NCI-H748 treated with DMSO at 0.1 percent for 48 hours (cell line): ENCODE measurements at regions not wholly inside any gene's neighbourhood (a gene's known extent, or its start where the extent isn't known, plus 50 kb on each side); places are given as distances from the start of the nearest gene placed in this dataset.
"Not testable (repeated sequence)": the region's sequence is repeated elsewhere in the genome, so short reads cannot be mapped to it uniquely, and the experiment has no call there.

Experiments used
- DNase-seq: peaks from one replicate; lab custom pipeline; 2025; lab: John Stamatoyannopoulos, UW

- DNase-seq, result not testable (repeated sequence)
Measured at GRCh38 chr9:22508354-22508753, 61.7 kb downstream of the DMRTA1 start.

- DNase-seq, result no peak
Measured at GRCh38 chr9:22508790-22509189, 62.2 kb downstream of the DMRTA1 start.

DNA sequence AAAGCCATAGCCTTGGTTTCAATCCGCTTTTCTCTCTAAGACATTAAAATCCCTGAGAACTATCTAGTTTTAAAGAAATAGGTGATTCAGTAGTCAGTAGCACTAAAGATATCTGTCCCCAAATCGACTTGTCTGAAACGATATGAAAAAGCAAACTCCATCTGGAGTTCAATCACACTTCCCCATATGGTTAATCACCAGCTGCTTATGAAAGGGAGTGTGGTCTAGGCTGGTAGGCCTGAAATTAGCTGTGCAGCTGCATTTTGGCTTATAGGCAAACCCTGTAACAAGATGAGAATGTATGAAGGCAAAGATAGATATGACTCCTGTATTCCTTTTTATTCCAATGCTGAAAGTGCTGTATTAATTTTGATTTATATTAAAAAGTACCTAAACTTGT, 65.9 kb downstream of the DMRTA1 start:
- no peak for DNase-seq

GRCh38 chr9:22514871-22515270, 68.2 kb downstream of the DMRTA1 start:
- no peak for DNase-seq

DNA sequence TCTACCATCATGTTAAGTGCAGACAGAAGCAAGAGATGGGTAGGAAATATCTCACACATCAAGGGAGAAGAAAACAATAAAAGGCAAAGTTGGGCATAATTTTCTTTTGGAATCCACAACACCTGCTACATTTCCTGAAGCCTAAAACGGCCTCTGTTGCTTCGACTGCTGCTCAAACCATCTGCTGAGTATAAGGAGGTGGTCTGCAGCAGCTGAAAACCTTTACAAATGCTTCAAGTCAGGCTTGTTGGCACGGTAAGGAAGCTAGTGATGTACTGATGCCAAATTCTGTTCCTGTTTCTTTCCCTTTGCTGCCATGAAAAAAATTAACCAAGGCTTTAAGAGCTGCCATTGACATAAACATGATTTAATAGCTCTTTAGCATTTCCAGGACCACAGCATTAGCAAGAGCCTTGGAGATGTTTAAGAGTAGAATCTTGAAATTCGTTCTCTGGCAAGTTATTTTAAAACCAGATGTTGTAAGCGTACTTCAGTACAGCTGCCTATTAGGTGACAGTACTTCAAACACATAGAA, 75.6 kb downstream of the DMRTA1 start:
- DNase-seq, result no peak

DNA sequence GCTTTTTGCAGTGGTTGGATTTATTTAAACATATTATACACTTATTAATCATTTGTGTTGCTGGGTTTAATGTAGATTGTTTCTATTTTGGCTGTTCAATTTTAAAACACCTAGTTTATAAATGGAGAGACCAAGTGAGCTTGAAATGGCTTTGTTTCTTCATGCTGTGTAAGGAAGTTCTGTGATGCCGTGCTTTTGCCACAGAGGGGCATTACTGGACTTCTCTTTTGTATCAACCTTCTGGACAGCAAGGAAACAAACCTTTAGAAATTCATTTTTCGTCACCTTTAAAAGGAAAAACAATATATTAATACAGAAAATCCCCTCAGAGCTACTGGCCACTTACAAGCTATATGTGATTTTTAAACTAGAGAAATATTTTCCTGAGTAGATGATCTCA, 81.9 kb downstream of the DMRTA1 start:
- DNase-seq, result peak; percentile 17

GRCh38 chr9:22529426-22530199, 83.0 kb downstream of the DMRTA1 start:
- DNase-seq, result no peak

DNA sequence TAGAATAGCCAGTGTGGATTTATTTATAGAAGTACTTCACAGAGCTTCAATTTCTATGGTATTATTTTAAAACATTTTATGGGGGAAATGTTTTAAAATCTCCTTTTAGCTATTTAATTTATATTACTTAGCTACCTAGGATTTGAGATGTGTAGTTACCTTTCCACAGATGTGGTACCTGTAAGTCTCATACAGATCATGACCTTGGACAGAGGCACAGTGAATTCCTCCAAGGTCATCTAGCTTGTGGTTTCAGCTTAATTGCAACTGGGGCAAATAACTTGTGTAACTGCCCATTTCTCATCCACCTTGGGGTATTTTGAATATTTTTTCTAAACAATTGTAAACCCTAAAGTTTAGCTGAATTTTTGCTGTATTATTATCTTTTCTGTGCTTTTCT, 89.2 kb downstream of the DMRTA1 start:
- DNase-seq, result no peak

GRCh38 chr9:22537721-22538120, 91.1 kb downstream of the DMRTA1 start:
- DNase-seq, result no peak

- no peak for DNase-seq
Measured at GRCh38 chr9:22548625-22549024, 102.0 kb downstream of the DMRTA1 start.

GRCh38 chr9:22574740-22575139, 128.1 kb downstream of the DMRTA1 start:
- no peak for DNase-seq

DNA sequence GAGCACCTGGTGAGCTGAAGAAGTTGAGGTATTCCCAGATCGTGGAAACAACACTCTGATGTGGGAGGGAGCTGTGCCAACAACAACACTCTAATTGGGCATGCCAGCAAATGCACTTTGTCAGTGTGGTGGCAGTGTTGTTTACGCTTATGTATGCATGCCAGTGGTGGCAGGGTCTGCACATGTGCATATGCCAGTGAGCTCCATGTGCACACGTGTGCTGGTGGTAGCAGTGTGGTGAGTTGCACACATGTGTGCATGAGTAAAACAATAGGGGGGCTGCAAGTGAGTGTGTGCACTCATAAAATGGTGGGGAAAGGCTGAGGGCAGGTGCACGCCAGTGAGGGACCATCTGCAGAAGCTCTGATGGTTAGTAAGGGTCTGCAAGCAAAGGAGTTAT, 134.2 kb downstream of the DMRTA1 start:
- DNase-seq, result no peak

DNA sequence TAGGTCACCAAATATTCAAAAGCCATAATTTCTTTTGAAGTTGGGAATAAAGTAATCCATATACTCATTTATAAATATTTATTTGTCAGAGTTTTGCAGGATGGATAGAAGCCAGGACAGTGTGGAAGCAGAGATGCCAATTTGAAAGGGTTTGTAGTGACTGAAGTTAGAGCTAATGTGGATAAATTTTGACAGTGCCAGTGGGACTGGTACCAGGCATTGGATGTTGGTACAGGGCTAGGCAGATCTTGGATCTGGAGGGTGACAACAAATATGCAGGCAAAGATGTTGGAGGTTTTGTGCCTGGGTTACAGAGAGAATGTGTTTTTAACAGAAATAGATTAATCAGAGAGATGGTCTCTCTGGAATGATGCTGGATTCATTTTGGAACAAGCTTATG, 135.6 kb downstream of the DMRTA1 start:
- no peak for DNase-seq

DNA sequence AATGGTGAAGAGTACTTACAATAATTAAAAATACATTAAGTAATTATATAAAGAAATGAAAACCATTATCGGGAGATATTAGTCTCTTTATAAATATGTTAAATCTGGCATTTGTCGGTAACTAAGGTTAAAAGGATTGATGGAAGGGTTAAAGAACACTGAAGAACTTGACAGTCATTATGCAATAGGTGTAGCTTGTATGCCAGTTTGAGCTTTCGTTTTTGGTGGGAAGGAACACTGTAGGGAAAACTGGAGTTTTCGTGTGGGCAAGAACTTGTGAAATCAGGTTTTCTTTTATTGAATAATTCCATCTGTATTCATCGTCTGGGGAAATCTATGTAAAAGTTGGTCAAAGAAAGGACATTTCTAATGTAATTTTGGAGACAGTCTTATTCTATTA, 142.3 kb downstream of the DMRTA1 start:
- no peak for DNase-seq

- no peak for DNase-seq
Measured at GRCh38 chr9:22590336-22591033, 143.9 kb downstream of the DMRTA1 start.

DNA sequence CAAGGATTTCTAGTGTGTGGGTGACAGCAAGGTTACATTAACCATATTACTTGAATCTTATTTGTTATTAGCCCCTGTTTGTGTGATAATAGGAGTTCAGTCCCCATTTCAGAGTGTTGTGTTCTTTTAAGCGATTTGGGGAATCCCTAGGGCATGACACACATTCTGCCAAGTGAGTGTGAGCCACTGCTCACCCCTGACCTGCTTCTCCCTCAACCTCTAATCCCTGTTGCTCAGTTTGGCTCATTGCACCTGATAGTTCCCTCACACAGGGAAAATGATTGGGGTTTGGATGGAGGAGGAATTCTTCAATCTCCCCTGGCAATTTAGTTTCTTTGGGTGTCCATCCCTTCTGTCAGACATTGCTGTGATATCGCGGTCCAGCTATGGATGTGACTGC, 149.2 kb downstream of the DMRTA1 start:
- DNase-seq, result no peak

DNA sequence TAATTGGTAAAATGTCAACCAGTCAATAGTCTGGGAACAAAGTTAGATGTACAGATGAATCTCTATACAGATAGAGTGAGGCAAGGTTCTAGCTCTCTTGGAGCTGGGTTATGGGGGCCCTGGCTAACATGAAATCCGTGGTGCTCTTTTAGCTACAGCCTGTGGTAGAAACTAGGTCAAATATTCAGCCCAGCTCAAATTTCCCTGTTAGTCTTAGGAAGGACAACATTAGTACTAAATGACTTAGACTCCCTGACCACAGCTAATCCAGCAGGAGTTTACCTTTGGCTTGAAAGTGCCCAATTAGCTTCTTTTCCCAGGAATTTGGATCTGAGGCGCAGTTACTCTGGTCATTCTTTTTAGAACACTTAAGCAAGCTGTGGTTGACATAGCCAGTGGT, 170.5 kb downstream of the DMRTA1 start:
- DNase-seq, result no peak

- no peak for DNase-seq
Measured at GRCh38 chr9:22622815-22623214, 176.2 kb downstream of the DMRTA1 start.

DNA sequence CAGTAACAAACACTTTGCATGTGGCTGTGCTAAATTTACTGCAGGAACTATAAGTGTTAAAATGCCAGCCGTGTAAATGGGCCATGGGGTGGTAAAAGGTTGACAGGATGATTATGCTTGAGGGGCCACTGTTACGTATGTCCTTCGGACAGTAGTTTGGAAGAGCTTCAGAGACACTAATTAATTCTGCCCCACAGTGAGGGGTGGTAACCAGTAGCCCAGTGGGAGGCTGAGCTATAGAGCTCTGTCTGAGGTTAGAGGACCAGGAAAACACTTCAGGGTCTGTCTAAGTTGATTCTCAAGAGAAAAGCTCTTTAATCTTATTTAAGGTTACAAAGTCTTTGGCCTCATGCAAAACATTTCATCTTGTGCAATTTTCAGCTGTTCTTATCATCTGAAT, 176.6 kb downstream of the DMRTA1 start:
- DNase-seq, result no peak

GRCh38 chr9:22625540-22625939, 178.9 kb downstream of the DMRTA1 start:
- DNase-seq, result no peak

- no peak for DNase-seq
Measured at GRCh38 chr9:22643541-22643940, 196.9 kb downstream of the DMRTA1 start.

DNA sequence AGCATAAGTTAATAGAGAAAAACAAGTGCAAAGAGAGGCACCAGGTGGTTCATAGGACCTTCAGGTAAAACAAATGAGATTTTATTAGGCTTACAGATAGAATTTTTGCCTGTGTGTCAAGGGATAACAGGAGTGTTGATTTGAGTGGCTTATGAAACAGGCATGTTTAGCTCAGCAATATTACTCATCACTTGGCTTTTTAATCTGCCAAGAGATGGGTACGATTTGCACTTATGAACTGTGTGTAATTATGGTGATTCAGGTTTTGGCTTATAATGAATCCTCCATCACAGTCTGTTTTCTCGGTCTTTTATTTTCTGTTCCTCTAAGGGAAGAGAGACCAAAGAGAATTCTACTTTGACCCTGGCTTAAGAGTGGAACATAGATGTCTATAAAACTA, 199.3 kb downstream of the DMRTA1 start:
- no peak for DNase-seq

DNA sequence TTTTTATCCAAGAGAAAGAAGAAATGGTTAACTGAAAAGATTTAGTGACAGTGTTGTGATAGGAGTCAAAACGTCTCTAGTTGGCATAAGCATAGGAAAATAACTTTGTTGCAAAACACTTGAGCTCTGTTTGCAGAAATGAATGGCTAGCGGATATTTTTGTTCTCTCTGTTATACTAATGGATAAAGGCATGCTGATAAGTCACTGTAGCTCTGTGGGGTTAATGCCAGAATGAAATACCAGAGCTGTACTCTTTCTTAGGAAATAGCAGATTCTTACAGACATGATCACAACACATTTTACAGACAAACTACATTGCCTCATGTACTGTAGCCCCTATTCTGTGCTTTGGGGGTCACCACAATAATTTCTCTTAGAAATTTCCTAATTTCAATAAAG, 202.8 kb downstream of the DMRTA1 start:
- no peak for DNase-seq

DNA sequence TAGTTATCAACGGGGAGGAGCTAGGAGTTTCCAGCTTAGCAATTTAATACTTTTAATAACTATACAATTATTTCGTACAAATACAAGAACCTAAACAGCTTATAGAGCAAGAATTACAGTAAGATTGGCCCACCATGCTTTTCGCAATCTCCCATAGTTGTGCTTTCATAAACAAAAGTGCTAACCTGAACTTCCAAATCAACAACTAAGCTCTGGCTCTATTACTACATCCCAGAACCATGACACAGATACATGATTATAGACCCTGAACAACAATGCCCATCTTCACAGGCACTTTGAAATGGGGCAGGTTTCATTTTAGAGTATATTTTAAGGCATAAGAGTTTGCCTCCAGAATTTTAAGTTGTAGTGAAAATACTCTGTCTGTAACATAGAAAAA, 203.5 kb downstream of the DMRTA1 start:
- DNase-seq, result no peak
